Adrenal gland (tissue), 9 donors: ENCODE measurements at regions not wholly inside any gene's neighbourhood (a gene's known extent, or its start where the extent isn't known, plus 50 kb on each side); places are given as distances from the start of the nearest gene placed in this dataset.

Experiments used
- DNase-seq, 7 donors: peaks; one replicate each; pipeline ENCODE4 v3.0.0-alpha.2; 2019 to 2020
- H3K27ac ChIP-seq, 5 donors: fragments of 200-600 bp; sonication (generic) in 4 of 5; 1 replicate in 3 of 5; 2 replicates in 2 of 5; pipeline versions ENCODE4 v1.5.1 to v1.8.0; 2016 to 2020; ENCODE audit warnings: mild to moderate bottlenecking in 1 of 5
- H3K27me3 ChIP-seq: fragments of 200-600 bp; 2 replicates; pipeline ENCODE4 v1.8.0; 2021
- H3K36me3 ChIP-seq, 2 donors: fragments of 200-600 bp; replicated peaks in 1 of 2; 1 replicate in 1 of 2; 2 replicates in 1 of 2; pipeline versions ENCODE4 v1.5.1 to v1.8.0; 2018 to 2022
- H3K4me1 ChIP-seq, 2 donors: fragments of 200-600 bp; replicated peaks in 1 of 2; 1 replicate in 1 of 2; 2 replicates in 1 of 2; pipeline versions ENCODE4 v1.5.1 to v1.8.0; 2018 to 2021
- H3K4me3 ChIP-seq, 4 donors: fragments of 200-600 bp; sonication (generic) in 3 of 4; one replicate each; pipeline ENCODE4 v1.5.1; 2016 to 2018
- H3K9me3 ChIP-seq, 3 donors: fragments of 200-600 bp; sonication (generic) in 1 of 3; replicated peaks in 1 of 3; 1 replicate in 2 of 3; 2 replicates in 1 of 3; pipeline versions ENCODE4 v1.5.1 to v1.8.0; 2016 to 2021
- POLR2A ChIP-seq, 2 donors: fragments of 450-650 bp; IDR thresholded peaks; one replicate each; pipeline ENCODE4 v1.6.1; 2017; ENCODE audit warnings: antibody characterized with exemption in 2 of 2, mild to moderate bottlenecking in 2 of 2, moderate library complexity in 1 of 2
- WGBS, 4 donors: extraction: QIAGEN DNeasy Blood & Tissue Kit in 2 of 4; methylation state at CpG; one replicate each; pipeline versions ENCODE4 v1.1.5 to v1.1.7; 2013 to 2017; 5-methylcytosine and 5-hydroxymethylcytosine counted together
- intact Hi-C, 2 donors: fragments of 100-400 bp; cut with DNase I; formaldehyde crosslinking; loops; one replicate each; pipeline versions ENCODE4 v1.14.1 to v1.15.0; 2022 to 2023
- TF ChIP-seq, protein P1 (sequence below), 6 experiments: fragments of 450-650 bp in 4 of 6; fragments of 200-600 bp in 2 of 6; sonication (generic) in 1 of 6; IDR thresholded peaks; 1 replicate in 5 of 6; 2 replicates in 1 of 6; pipeline versions ENCODE4 v1.5.1 to v1.8.0; 2016 to 2021; ENCODE audit warnings: antibody characterized with exemption in 6 of 6, mild to moderate bottlenecking in 2 of 6, moderate library complexity in 1 of 6
- donor health status: healthy with polysubstance abuse.
- donor health status: Bipolar disorder and iron deficiency.
- donor health status: DM: yes; HTN: yes; CAD: no.
- donor health status: DM: no; HTN: no; CAD: no.
- donor health status: DM: no; HTN: no; CAD: no.

DNA sequence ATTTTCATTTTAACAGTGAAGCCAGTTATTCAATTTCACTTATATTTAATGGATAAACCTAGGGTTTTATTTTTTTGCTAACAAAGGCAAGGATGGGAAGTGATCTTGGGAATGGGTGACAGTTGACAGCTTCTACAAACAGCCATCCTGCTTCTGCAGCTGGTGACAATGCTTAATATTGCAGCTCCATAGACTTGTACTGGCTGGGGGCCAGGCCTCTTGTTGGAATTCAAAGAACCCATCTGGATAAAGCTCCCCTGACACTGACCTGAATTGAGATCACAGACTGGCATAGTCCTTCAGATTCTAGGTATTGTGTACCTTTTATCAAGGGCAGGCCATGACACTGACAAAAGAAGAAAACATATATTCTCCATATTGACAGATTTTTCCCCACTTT lies 664.6 kb upstream of the FOXG1 start:
- H3K27me3 ChIP-seq = no peaks in the 10 kb centered on the region
- no peaks in the 10 kb centered on the region for H3K36me3 ChIP-seq
- intact Hi-C loops = no loop called here
- DNase-seq = no peak
- H3K4me3 ChIP-seq = no peak overlapping the region
- TF ChIP-seq, protein P1, sequence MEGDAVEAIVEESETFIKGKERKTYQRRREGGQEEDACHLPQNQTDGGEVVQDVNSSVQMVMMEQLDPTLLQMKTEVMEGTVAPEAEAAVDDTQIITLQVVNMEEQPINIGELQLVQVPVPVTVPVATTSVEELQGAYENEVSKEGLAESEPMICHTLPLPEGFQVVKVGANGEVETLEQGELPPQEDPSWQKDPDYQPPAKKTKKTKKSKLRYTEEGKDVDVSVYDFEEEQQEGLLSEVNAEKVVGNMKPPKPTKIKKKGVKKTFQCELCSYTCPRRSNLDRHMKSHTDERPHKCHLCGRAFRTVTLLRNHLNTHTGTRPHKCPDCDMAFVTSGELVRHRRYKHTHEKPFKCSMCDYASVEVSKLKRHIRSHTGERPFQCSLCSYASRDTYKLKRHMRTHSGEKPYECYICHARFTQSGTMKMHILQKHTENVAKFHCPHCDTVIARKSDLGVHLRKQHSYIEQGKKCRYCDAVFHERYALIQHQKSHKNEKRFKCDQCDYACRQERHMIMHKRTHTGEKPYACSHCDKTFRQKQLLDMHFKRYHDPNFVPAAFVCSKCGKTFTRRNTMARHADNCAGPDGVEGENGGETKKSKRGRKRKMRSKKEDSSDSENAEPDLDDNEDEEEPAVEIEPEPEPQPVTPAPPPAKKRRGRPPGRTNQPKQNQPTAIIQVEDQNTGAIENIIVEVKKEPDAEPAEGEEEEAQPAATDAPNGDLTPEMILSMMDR (IDR thresholded peaks at IDR 0.05) = no peak
- TF ChIP-seq POLR2A (IDR thresholded peaks at IDR 0.05) = no peak
- no peaks in the 10 kb centered on the region for H3K4me1 ChIP-seq
- H3K9me3 ChIP-seq = no peaks in the 10 kb centered on the region
- no peak overlapping the region for H3K27ac ChIP-seq

DNA sequence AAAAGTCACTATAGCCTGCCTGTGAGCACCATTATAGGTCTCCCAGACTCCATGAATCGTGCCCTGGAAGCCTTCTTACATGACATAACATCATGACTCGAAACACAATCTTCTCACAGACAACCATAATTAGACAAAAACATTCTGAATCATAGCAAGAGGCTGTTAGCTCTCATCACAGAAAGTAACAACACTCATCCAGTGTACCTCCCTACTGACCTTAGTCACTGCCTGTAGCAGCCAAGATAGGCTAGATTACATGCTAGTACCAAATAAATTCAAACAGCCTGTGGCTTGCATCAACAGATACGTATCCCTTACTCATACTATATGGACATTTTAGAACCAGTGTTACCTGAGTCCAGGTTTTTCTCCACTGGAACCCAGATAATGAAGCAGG lies 663.8 kb upstream of the FOXG1 start:
- Histone ChIP-seq H3K9me3 (no peaks in the 10 kb centered on the region), H3K4me1 (no peaks in the 10 kb centered on the region), H3K36me3 (no peaks in the 10 kb centered on the region), H3K4me3 (no peak overlapping the region), H3K27ac (no peak overlapping the region), H3K27me3 (no peaks in the 10 kb centered on the region)
- TF ChIP-seq, protein P1 (IDR thresholded peaks at IDR 0.05) = no peak
- no peak for TF ChIP-seq POLR2A (IDR thresholded peaks at IDR 0.05)
- 56 to 79% (median 68%) methylated on average over 3 of the region's 3 CpGs for WGBS, 4 donors
- intact Hi-C loops = no loop called here
- DNase-seq = no peak

DNA sequence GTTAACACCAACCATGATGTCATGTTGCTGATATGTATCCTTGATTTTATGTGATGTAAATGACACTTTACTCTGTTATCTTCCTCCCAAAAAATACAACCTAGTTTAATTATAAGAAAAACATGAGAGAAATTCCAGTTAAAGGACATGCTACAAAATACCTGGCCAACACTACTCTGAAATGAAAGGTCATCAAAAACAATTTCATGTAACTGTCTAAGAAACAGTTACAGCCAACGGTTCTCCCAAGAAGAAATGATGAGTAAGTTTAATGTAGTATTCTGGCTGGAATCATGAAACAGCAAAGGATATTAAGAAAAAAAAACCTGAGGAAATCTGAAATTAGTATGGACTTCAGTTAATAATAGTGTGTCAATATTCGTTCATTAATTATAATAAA lies 653.3 kb upstream of the FOXG1 start:
- intact Hi-C loops = no loop called here
- Histone ChIP-seq H3K4me3 (no peak overlapping the region), H3K4me1 (no peaks in the 10 kb centered on the region), H3K9me3 (no peaks in the 10 kb centered on the region), H3K27me3 (no peaks in the 10 kb centered on the region), H3K27ac (no peak overlapping the region), H3K36me3 (no peaks in the 10 kb centered on the region)
- DNase-seq = no peak
- 69 to 76% (median 72%) methylated on average over 2 of the region's 2 CpGs for WGBS, 4 donors
- TF ChIP-seq POLR2A (IDR thresholded peaks at IDR 0.05) = no peak
- TF ChIP-seq, protein P1 (IDR thresholded peaks at IDR 0.05) = no peak

DNA sequence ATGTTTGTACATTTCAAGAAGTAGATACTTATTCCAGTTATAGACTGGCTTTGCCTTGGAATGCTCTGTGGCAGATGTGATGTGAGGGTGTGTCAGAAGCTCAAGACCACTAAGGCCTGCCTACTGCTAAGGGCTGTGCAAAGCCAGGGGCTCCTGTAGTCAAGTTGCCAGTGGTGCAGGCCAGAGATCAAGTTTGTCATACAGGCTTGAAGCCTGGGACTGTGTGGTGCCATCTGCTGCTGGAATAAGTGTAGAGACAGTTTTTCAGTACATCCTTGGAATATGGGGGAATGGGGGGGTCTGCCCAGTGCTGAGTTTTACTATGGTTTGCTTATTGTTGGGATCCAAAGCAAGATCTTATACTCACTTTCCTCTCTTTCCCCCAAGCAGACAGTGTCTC lies 649.9 kb upstream of the FOXG1 start:
- no peak for DNase-seq
- TF ChIP-seq, protein P1 (IDR thresholded peaks at IDR 0.05) = no peak
- no peak for TF ChIP-seq POLR2A (IDR thresholded peaks at IDR 0.05)
- intact Hi-C loops = no loop called here
- no peak overlapping the region for H3K4me3 ChIP-seq
- H3K4me1 ChIP-seq = no peaks in the 10 kb centered on the region
- H3K27ac ChIP-seq = no peak overlapping the region
- no peaks in the 10 kb centered on the region for H3K36me3 ChIP-seq
- no peaks in the 10 kb centered on the region for H3K27me3 ChIP-seq
- no peaks in the 10 kb centered on the region for H3K9me3 ChIP-seq
